ENCODE measurements at regions not wholly inside any gene's neighbourhood (a gene's known extent, or its start where the extent isn't known, plus 50 kb on each side); places are given as distances from the start of the nearest gene placed in this dataset.
"Not testable (repeated sequence)": the region's sequence is repeated elsewhere in the genome, so short reads cannot be mapped to it uniquely, and the experiment has no call there.

DNA sequence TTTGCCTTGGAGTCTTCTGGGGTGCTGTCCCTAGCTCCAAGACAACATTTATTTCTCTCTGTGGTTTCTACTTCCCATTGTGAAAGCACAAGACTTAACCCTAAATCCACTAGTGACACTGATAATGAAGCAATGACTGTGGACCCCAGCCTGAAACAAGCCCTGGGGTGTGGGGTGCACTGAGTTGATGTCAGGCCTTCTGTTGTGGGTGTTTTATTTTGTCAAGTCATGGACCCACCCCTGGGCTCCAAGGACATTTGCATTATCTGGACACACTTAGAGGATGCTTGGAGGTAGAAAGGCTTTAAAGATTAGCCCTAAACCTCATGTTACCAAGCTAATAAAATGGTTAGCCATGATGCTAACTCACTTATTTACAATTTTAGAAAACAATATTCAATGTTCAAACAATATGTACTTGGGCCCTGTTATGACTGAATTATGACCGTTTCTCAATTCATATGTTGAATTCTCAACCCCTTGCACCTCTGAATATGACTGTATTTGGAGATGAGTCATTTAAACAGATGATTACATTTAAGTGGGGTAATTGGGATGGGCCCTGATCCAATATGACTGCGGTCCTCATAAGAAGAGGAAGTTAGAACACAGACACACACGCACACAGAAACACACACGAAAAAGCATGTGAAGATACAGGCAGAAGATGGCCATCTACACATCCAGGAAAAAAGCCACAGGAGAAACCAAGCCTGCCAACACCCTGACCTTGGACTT, 137.2 kb upstream of the IGFBP3 start:
- DNase-seq (ENCODE audit: low read depth): no peak

DNA sequence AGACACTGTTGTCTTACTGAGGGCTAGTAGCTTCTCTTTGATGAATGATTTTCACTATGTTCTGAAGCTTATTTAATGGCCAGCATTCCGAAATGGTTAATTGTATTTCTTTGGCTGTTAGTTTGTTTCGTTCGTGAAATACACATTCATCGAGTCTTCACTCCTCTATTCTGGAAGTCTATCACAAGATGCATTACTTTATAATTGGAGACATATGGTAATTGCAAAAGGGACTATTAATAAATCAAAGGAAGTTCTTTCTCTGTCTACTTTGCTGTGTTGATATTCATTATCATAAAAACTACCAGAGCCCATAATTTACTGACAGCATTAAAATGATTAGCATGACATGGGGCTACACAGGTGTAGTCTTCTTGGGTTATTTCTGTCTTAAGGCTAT, 133.8 kb upstream of the IGFBP3 start:
- TF ChIP-seq, protein P1, sequence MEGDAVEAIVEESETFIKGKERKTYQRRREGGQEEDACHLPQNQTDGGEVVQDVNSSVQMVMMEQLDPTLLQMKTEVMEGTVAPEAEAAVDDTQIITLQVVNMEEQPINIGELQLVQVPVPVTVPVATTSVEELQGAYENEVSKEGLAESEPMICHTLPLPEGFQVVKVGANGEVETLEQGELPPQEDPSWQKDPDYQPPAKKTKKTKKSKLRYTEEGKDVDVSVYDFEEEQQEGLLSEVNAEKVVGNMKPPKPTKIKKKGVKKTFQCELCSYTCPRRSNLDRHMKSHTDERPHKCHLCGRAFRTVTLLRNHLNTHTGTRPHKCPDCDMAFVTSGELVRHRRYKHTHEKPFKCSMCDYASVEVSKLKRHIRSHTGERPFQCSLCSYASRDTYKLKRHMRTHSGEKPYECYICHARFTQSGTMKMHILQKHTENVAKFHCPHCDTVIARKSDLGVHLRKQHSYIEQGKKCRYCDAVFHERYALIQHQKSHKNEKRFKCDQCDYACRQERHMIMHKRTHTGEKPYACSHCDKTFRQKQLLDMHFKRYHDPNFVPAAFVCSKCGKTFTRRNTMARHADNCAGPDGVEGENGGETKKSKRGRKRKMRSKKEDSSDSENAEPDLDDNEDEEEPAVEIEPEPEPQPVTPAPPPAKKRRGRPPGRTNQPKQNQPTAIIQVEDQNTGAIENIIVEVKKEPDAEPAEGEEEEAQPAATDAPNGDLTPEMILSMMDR (conservative IDR thresholded peaks at IDR 0.05; ENCODE audit: low read depth, low read length): no peak
- no peak for DNase-seq (ENCODE audit: low read depth)
- no peak overlapping the region for H3K4me3 ChIP-seq (ENCODE audit: low read length)

More for the DNA sequence above, 137.2 kb upstream of the IGFBP3 start:
- TF ChIP-seq, protein P1 (conservative IDR thresholded peaks at IDR 0.05; ENCODE audit: low read depth, low read length): no peak
- no peak overlapping the region for H3K4me3 ChIP-seq (ENCODE audit: low read length)

DNA sequence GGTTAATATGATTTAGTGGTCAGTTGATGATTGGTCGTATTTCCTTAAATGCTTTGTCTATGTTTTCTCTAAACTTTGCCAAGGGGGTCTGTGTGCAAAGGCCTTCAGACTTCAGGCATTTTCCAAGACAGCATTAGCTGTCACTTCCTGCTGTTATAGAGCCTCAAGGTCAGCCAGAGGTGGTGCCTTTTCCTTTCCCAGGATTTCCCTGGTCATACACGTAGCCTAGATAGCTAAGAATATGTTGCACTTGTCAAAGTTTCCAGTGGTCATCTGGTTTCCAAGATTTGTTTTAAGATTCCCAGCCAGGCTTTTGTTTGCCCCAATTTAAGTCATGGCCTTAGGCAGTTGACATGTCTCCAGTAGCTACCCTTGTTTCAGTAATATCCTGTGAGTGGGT, 133.2 kb upstream of the IGFBP3 start:
- DNase-seq (ENCODE audit: low read depth): no peak
- TF ChIP-seq, protein P1 (conservative IDR thresholded peaks at IDR 0.05; ENCODE audit: low read depth, low read length): no peak
- H3K4me3 ChIP-seq (ENCODE audit: low read length): no peak overlapping the region

DNA sequence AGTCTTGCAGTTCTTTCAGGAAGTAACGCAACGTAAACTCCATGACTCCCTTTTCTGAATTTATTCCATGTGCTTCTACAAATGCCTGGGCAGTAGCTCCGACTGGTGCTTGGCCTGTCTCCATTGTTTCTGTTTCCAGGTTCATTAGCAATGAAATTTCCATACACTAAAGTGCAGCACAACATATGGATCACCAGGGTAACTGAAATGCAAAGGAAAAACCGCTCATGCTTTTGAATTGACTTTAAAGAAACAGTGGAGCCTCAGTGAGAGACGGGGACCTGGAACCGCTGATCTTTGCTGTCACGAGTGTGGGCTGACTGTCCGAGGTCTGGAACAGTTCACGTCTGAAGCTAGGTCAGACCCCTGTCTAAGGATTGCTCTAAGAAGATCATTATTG, 126.5 kb upstream of the IGFBP3 start:
- DNase-seq (ENCODE audit: low read depth): no peak
- TF ChIP-seq, protein P1 (conservative IDR thresholded peaks at IDR 0.05; ENCODE audit: low read depth, low read length): no peak
- no peak overlapping the region for H3K4me3 ChIP-seq (ENCODE audit: low read length)

DNA sequence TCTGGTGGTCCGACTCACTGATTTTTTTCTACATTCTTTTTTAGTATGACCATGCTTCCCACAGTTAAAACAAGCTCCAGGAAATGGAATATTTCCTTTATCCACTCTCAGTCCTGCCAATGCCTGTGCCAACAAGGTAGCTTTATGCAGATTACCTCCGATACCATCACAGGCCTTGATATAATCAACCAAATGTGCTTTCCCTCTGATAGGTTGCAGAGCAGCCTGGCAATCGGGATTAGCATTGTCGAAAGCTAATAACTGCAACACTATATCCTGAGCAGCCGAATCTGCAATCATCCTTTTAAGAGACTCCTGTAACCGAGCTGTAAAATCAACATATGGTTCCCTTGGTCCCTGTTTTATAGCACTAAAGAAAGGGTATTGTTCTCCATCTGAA, 122.3 kb upstream of the IGFBP3 start:
- H3K4me3 ChIP-seq (ENCODE audit: low read length); DNase-seq (ENCODE audit: low read depth): not testable (repeated sequence)

DNA sequence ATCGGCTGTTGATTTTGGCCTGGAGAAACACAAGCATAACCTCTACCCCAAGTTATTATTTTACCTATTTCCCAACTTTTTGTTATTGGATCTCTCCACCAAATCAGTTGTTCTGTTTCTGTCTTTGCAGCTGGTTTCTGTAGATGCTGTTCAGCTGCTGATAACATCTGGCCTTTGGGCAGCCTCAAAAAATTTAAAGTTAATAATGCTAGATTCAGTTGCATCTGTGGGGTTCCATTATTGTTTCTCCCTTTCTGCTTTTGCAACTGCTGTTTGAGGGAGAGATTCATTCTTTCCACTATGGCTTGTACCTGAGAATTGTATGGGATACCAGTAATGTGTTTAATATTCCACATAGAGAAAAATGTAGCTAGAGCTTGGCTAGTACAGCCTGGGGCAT, 118.7 kb upstream of the IGFBP3 start:
- not testable (repeated sequence) for DNase-seq (ENCODE audit: low read depth); H3K4me3 ChIP-seq (ENCODE audit: low read length)

DNA sequence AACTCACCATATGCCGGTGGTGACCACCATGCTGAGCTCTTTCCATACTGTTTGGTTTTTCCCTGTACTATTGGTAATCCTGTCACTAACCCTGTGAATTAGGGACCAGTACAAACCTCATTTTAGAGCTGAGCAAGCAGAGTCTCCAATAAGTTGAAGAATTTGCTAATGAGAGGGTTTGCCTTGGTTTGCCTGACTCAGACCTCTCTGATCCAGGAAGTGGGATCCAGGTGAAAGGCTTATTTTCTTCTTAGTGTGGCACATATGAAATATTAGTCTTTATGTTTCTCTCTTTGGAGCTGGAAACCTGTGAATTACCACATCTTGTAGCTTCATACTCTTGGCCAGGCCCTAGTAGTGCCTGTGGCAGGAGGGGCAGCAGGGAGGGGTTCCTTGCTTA, 114.1 kb upstream of the IGFBP3 start:
- TF ChIP-seq, protein P1 (conservative IDR thresholded peaks at IDR 0.05; ENCODE audit: low read depth, low read length): no peak
- H3K4me3 ChIP-seq (ENCODE audit: low read length): no peak overlapping the region
- DNase-seq (ENCODE audit: low read depth): peak; percentile 3

DNA sequence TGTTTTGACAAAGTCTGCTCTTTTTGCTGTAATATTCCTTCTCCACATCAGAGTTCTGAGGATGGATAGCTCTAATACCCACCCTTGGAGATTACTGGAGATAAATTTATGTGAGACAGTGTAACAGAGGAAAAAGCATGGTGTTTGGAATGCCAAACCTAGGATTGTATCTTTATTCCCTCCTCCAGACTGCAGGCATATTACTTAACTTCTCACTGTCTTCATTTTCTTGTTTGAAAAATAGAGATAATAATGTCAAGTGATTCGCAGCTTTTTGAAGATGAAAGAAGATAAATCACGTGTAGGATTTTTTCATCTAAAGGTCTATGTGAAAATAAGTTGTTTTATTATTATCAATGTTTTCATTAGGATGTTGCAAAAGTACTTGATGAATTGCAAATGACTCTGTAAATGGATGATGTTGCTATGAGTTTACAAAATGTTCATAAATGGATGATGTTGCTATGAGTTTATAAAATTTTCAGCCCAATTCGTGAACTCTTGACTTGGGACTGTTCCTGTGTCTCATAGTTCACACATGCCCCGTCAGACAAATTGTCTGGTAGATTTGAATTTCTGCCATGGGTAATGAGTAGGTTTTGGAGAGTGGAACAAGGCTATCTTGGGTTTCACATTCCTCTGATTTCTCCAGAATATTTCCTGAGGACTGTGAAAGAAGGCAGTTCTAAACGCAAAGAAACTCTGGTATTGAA, 113.1 kb upstream of the IGFBP3 start:
- no peak overlapping the region for H3K4me3 ChIP-seq (ENCODE audit: low read length)
- TF ChIP-seq, protein P1 (conservative IDR thresholded peaks at IDR 0.05; ENCODE audit: low read depth, low read length): no peak
- no peak for DNase-seq (ENCODE audit: low read depth)

Measured in retinal pigment epithelial cell (primary cell).